Effector memory CD8-positive, alpha-beta T cell (primary cell): ENCODE measurements at regions not wholly inside any gene's neighbourhood (a gene's known extent, or its start where the extent isn't known, plus 50 kb on each side); places are given as distances from the start of the nearest gene placed in this dataset.

Experiments used
- ATAC-seq: fragments of 150-1000 bp; cut with Tn5 transposase; replicated peaks from 2 replicates; pipeline ENCODE4 v1.10.0; 2021; ENCODE audit warnings: mild to moderate bottlenecking, moderate library complexity
- DNase-seq, 3 experiments: peaks; one replicate each; pipeline ENCODE4 v3.0.0; 2021
- H3K27ac Mint-ChIP-seq, 2 donors: one replicate each; pipeline ENCODE4 v1.8.0; 2022; ENCODE audit warnings: mild to moderate bottlenecking in 2 of 2, mixed read lengths in 2 of 2, moderate library complexity in 2 of 2
- H3K27me3 Mint-ChIP-seq, 2 donors: one replicate each; pipeline ENCODE4 v1.8.0; 2022; ENCODE audit warnings: mixed read lengths in 2 of 2
- H3K36me3 Mint-ChIP-seq: one replicate; pipeline ENCODE4 v1.8.0; 2022; ENCODE audit warnings: mild to moderate bottlenecking, moderate library complexity, mixed read lengths; ENCODE audit not compliant: insufficient read depth
- H3K4me1 Mint-ChIP-seq, 2 donors: one replicate each; pipeline ENCODE4 v1.8.0; 2022; ENCODE audit warnings: low read depth in 2 of 2, mixed read lengths in 2 of 2
- H3K4me3 Mint-ChIP-seq, 2 donors: one replicate each; pipeline ENCODE4 v1.8.0; 2022; ENCODE audit warnings: mild to moderate bottlenecking in 2 of 2, mixed read lengths in 2 of 2, moderate library complexity in 2 of 2
- H3K9me3 Mint-ChIP-seq, 2 donors: one replicate each; pipeline ENCODE4 v1.8.0; 2022; ENCODE audit warnings: mixed read lengths in 2 of 2

DNA sequence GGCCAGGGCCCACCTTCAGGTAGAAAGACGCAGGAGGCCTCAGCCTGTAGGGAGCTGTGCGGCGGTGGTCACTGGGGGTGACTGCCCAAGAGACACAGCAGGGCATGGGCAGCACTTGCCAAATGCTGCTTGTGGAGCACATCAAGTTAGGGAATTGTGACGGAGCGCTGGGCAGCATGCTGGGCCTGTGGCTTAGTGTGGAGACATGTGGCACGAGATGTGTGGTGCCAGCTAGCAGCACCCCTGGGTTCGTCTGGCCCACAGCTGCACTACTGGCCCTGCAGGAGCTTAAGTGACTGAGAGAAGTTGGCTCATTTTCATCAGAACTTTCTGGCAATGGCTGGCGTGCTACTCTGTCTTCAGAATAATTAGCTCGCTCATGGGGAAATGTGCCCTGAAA lies 213.1 kb upstream of the SYNDIG1 start:
- DNase-seq (no peak), ATAC-seq (no peak)
- Mint-ChIP-seq H3K36me3 (no peaks in the 10 kb centered on the region), H3K27me3 (peaks cover 9 to 10% of the 10 kb centered on the region in 2 donors), H3K9me3 (no peaks in the 10 kb centered on the region), H3K4me1 (no peaks in the 10 kb centered on the region), H3K4me3 (no peak overlapping the region), H3K27ac (no peak overlapping the region)

DNA sequence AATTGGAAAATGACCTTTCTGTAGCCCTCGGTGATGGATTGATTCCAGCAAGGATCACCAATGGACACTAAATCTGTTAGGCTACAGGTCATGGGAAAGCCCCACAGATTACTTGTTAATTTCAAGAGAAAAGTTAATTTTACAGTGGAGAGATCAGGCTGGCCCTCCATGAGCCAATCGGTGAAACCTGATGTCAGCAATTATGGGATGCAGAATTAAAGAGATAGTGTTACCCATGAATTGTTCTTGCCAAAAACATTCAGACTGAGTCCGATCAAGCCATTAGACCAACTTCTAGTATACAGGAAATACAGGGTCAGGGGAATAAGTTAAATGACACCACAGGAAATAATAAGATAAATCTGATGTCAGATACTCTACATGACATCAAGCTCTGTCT lies 214.9 kb upstream of the SYNDIG1 start:
- no peaks in the 10 kb centered on the region for H3K36me3 Mint-ChIP-seq

DNA sequence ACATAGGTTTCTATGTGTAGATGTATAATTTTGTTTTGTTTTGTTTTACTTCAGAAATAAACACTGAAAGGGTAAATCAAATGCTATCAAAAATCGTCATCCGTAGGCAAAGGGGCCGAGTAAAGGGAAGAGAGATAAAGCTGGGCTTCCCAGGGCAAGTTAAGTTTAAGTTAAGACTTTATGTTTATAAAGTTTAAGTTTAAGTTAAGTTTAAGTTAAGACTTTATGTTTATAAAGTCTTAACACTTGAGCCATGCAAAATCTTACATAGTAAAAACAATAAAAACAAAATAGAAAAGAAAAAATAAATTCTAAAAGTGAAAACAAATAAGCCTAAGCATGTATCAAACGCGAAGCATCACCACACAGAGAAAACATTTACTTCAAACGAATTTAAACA lies 216.1 kb upstream of the SYNDIG1 start:
- H3K4me3 Mint-ChIP-seq: no peak overlapping the region
- ATAC-seq: no peak
- no peaks in the 10 kb centered on the region for H3K4me1 Mint-ChIP-seq
- no peak overlapping the region for H3K27ac Mint-ChIP-seq
- H3K36me3 Mint-ChIP-seq: no peaks in the 10 kb centered on the region
- H3K9me3 Mint-ChIP-seq: no peaks in the 10 kb centered on the region
- DNase-seq: no peak
- H3K27me3 Mint-ChIP-seq: peaks cover 18 to 20% of the 10 kb centered on the region in 2 donors

More for the DNA sequence above, 214.9 kb upstream of the SYNDIG1 start:
- Mint-ChIP-seq H3K27ac (no peak overlapping the region), H3K4me3 (no peak overlapping the region), H3K9me3 (no peaks in the 10 kb centered on the region), H3K4me1 (no peaks in the 10 kb centered on the region), H3K27me3 (peaks cover 6 to 9% of the 10 kb centered on the region in 2 donors)
- DNase-seq (no peak), ATAC-seq (no peak)

DNA sequence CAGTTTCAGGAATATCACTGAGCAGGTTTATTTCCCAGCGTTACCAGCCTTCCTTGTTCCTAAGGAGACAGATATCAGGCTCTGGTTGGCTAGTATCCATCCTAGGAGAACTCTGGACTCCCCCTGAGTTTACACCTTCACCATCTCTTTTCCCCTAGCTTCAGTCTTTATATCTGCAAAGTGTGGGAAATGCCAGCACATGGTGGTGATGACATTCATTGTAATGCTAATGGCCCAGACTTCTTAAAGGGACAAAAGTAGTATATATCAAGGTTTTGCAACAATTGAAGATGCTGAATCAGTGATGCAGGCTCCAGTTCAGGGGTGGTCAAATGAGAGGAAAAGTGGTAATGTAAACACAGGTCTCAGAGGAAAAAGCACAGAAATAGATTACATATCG lies 224.3 kb upstream of the SYNDIG1 start:
- Mint-ChIP-seq H3K4me1 (no peaks in the 10 kb centered on the region), H3K36me3 (no peaks in the 10 kb centered on the region), H3K27me3 (peaks cover 56 to 80% of the 10 kb centered on the region in 2 donors), H3K4me3 (no peak overlapping the region), H3K27ac (no peak overlapping the region), H3K9me3 (no peaks in the 10 kb centered on the region)
- no peak for DNase-seq
- no peak for ATAC-seq

DNA sequence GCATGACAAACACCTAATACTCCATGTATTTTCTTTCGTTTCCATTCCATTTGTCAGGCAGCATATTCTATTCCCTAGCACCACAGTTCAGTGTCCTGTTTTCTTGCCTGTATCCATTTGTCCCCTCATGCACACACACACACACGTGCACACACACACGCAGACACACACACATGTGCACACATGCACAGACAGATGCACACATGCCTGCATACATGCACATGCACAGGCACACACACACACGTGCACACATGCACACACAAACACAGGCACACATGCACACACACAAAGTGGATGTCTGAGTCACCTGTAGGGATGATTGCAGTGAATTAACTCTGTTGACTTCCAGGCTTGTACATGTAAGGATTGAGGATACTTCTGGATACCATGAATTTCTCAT lies 226.7 kb upstream of the SYNDIG1 start:
- Mint-ChIP-seq H3K4me1 (no peaks in the 10 kb centered on the region), H3K36me3 (no peaks in the 10 kb centered on the region), H3K27me3 (peaks cover 48 to 75% of the 10 kb centered on the region in 2 donors), H3K4me3 (no peak overlapping the region), H3K9me3 (no peaks in the 10 kb centered on the region), H3K27ac (no peak overlapping the region)
- DNase-seq (no peak), ATAC-seq (no peak)

DNA sequence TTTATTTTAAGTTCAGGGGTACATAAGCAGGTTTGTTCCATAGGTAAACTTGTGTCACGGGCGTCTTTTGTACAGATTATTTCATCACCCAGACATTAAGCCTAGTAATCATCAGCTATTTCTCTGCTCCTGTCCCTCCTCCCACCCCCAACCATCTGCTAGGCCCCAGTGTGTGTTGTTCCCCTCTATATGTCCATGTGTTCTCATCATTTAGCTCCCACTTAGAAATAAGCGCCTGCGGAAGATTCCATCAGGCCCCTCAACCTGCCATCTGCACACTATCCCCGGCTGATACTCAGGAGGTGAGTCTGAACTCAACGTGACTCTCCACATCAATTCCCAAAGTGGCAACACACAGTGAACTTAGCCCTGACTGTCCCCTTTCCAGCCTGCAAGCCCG lies 228.0 kb upstream of the SYNDIG1 start:
- Mint-ChIP-seq H3K36me3 (no peaks in the 10 kb centered on the region), H3K4me1 (no peaks in the 10 kb centered on the region), H3K27me3 (peaks cover 55 to 67% of the 10 kb centered on the region in 2 donors), H3K27ac (no peak overlapping the region), H3K9me3 (no peaks in the 10 kb centered on the region), H3K4me3 (no peak overlapping the region)
- DNase-seq: no peak
- ATAC-seq: no peak

DNA sequence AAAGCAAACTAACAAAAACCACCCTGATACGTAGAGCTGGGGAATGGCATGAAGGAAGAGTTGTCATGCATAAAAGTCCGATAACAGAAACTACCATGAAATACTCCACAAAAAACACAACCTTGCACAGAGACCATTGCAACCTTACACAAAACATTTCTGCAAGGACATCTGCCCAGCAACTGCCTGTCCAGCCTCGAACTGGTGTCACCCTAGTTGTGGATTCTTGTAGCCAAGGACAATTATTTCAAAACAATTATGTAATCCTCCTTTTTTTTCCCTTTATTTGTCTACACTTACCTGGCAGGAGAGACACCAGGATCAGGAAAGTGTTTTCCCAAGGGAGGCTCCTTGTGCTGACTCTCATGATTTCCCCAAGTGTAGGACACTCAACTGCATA lies 232.5 kb upstream of the SYNDIG1 start:
- Mint-ChIP-seq H3K4me1 (no peaks in the 10 kb centered on the region), H3K36me3 (no peaks in the 10 kb centered on the region), H3K27me3 (peaks cover 44 to 63% of the 10 kb centered on the region in 2 donors), H3K9me3 (no peaks in the 10 kb centered on the region), H3K27ac (no peak overlapping the region), H3K4me3 (no peak overlapping the region)
- ATAC-seq: no peak
- no peak for DNase-seq

DNA sequence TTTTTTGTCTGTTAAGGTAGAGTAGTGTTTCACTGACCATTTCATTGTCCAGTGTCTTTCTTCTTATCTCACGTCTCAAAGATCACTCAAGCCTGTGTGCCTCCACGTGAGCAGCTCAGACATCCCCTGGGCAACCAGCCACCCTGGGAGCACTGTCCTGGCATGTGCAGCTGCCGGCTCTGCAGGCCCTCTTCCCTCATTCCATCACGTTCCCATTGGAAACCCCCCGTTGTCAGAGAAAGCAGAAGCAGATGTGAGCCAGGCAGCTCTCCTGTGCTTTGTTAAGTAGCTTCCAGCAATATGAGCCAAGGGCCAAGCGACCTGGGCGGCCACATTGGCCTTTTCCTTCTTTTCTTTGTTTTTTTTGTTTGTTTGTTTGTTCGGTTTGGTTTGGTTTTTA lies 233.2 kb upstream of the SYNDIG1 start:
- DNase-seq (no peak), ATAC-seq (no peak)
- H3K27me3 Mint-ChIP-seq: peaks cover 39 to 55% of the 10 kb centered on the region in 2 donors
- no peaks in the 10 kb centered on the region for H3K36me3 Mint-ChIP-seq
- no peak overlapping the region for H3K27ac Mint-ChIP-seq
- H3K4me1 Mint-ChIP-seq: no peaks in the 10 kb centered on the region
- no peaks in the 10 kb centered on the region for H3K9me3 Mint-ChIP-seq
- no peak overlapping the region for H3K4me3 Mint-ChIP-seq

DNA sequence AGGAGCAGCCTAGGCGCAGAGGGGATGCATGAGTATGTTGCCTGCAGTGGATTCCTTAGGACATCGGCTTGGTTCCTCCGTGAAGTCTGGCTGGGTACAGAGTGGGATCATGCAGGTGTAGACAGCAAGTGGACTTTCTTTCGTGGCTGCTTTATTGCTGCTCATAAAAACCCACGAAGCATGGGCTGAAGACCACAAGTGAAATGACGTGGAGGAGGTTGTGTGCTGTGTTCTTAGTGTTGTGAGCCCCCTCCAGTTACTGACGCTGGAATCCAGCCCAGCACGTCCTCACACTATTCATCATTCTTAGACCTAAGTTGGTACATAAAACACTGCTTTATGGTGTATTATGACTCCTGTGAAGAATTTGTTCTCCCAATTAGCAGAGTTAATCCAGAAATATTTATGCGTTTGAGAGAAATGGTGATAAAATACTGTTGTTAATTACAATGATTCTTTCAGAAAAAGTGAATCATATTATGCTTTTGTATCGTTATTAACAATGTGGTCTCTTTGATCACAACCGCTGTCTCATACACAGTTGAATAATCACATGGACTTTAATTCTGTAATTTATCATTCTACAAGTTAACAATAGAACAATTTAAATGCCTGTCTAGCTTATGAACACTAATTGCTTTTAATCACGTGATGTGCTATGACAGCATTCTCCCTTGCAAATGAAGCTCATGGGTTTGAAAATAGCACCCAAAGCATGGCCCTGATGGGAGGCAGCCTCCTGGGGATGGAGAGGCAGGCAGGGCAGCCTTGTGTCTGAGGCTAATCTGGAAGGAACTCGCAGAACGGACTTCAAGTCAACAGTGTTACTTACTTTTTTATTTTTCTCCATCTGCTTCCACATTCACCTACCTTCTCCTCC lies 233.9 kb upstream of the SYNDIG1 start:
- DNase-seq (no peak), ATAC-seq (no peak)
- Mint-ChIP-seq H3K4me3 (no peak overlapping the region), H3K9me3 (no peaks in the 10 kb centered on the region), H3K27ac (no peak overlapping the region), H3K27me3 (peaks cover 39 to 50% of the 10 kb centered on the region in 2 donors), H3K36me3 (no peaks in the 10 kb centered on the region), H3K4me1 (no peaks in the 10 kb centered on the region)

DNA sequence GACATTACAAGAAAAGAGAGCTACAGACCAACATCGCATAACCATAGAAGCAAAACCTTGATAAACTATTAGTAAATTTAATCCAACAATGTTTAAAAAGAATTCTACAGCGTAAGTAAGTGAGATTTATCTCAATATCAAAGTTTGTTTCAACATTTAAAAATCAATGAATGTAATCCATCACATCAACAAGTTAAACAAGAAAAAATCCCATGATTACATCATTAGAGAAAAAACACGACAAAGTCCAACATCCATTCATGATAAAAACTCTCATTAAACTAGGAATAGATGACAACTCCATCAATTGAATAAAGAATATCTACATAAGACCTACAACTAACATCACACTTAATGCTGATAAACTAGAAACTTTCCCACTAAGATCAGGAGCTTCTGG lies 239.0 kb upstream of the GGTLC1 start:
- DNase-seq: no peak
- Mint-ChIP-seq H3K9me3 (no peaks in the 10 kb centered on the region), H3K36me3 (no peaks in the 10 kb centered on the region), H3K27ac (no peak overlapping the region), H3K4me1 (no peaks in the 10 kb centered on the region), H3K27me3 (peaks cover 56 to 74% of the 10 kb centered on the region in 2 donors), H3K4me3 (no peak overlapping the region)
- no peak for ATAC-seq

DNA sequence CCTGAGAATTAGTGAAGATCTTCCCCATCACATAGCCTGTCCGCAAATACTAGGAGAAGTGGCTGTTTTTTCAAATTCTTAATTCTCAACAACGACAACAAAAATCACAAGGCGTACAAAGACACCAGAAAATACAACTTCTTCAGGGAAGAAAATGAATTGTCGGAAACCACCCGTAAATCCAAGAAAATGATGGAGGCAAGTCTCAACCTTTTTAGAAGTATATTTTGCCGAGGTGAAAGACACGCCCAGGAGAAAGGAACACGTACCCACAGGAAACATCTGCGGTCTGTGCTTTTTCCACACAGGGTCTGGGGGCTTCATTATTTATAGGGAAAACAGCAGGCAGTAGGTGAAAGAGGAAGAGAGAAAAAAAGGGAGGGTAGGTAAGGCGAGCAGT lies 223.9 kb upstream of the GGTLC1 start:
- Mint-ChIP-seq H3K4me1 (peaks cover 0 to 4% of the 10 kb centered on the region in 2 donors), H3K27me3 (peaks cover 45 to 63% of the 10 kb centered on the region in 2 donors), H3K4me3 (no peak overlapping the region), H3K36me3 (no peaks in the 10 kb centered on the region), H3K27ac (peak overlapping the region in 1 of 2 donors; percentile 38), H3K9me3 (peaks cover 16 to 21% of the 10 kb centered on the region in 2 donors)
- DNase-seq (no peak), ATAC-seq (no peak)

DNA sequence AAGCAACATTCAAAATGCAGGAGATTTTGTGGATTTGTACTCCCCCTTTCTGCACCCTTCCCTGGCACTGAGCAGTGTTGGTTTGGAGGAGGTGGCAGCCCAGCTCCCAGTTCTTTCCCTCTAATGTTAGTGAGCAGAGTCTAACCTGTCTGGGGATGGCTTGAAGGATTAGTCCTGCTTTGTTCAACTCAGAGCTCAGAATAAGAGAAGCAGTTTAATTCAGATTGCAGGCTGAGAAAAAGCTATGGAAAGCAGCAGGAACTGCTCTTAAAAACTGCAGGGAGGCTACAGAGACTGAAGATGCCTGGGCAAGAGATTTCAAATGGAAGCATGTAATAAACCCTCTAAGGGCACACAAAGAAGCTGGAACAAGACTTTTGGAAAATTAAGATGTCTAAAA lies 223.4 kb upstream of the GGTLC1 start:
- peaks cover 43 to 60% of the 10 kb centered on the region in 2 donors for H3K27me3 Mint-ChIP-seq
- H3K9me3 Mint-ChIP-seq: peaks cover 15 to 18% of the 10 kb centered on the region in 2 donors
- H3K27ac Mint-ChIP-seq: no peak overlapping the region
- H3K4me3 Mint-ChIP-seq: no peak overlapping the region
- ATAC-seq: no peak
- DNase-seq: no peak
- no peaks in the 10 kb centered on the region for H3K36me3 Mint-ChIP-seq
- H3K4me1 Mint-ChIP-seq: peaks cover 0 to 4% of the 10 kb centered on the region in 2 donors

DNA sequence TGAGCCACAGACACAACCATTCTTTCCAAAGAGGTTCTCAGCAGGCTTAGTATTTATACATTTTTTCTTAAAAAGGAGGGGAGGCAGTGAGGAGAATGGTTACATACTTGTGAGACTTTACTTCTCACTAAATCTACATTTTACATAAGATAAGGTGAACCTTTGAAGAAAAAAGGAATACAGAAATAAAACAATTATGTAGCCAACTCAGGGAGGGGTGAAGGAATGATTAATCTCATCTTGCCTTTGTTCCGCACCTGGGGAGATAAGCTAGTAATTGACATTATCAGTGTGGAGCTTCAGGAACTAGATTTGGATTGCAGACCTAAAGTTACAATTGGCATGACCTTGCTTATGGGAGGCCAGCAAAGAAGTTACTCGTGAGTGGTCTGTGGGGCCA lies 221.8 kb upstream of the GGTLC1 start:
- H3K9me3 Mint-ChIP-seq: peaks cover 11 to 15% of the 10 kb centered on the region in 2 donors
- H3K27ac Mint-ChIP-seq: no peak overlapping the region
- DNase-seq (no peak), ATAC-seq (no peak)
- no peaks in the 10 kb centered on the region for H3K36me3 Mint-ChIP-seq
- H3K27me3 Mint-ChIP-seq: peaks cover 45 to 59% of the 10 kb centered on the region in 2 donors
- peaks cover 0 to 4% of the 10 kb centered on the region in 2 donors for H3K4me1 Mint-ChIP-seq
- H3K4me3 Mint-ChIP-seq: no peak overlapping the region

DNA sequence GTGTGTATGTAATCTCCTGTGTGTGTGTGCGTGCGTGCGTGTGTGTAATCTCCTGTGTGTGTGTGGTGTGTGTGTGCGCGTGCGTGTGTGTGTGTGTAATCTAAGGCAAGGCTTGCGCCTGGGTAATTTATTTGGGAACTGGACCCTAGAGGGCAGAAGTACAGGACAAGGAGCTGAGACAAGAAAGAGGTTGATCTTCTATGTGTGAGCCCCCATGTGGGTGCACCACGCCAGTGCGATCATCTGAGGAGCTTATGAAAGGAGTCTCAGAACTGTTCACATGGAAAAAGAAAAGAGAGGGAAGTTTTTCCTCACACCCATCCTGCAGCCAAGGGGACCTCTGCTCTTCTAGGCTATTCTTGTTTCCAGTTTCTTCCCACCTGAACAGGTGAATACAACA lies 220.1 kb upstream of the GGTLC1 start:
- Mint-ChIP-seq H3K9me3 (peaks cover 11 to 15% of the 10 kb centered on the region in 2 donors), H3K4me3 (no peak overlapping the region)
- no peak for ATAC-seq

More for the DNA sequence above, 220.1 kb upstream of the GGTLC1 start:
- no peak for DNase-seq
- H3K27me3 Mint-ChIP-seq: peaks cover 41 to 63% of the 10 kb centered on the region in 2 donors
- H3K27ac Mint-ChIP-seq: no peak overlapping the region
- H3K4me1 Mint-ChIP-seq: peaks cover 0 to 4% of the 10 kb centered on the region in 2 donors
- no peaks in the 10 kb centered on the region for H3K36me3 Mint-ChIP-seq
